ENCODE measurements at regions not wholly inside any gene's neighbourhood (a gene's known extent, or its start where the extent isn't known, plus 50 kb on each side); places are given as distances from the start of the nearest gene placed in this dataset.

- no peak overlapping the region for H3K27ac ChIP-seq (ENCODE audit: low read depth in 1 of 2, low read length in 2 of 2)
- no peaks in the 10 kb centered on the region for H3K36me3 ChIP-seq (ENCODE audit: insufficient read depth, low read length)
- POLR2A ChIA-PET, result no interaction called here
- Mint-ChIP-seq H3K4me1 (ENCODE audit: low read depth) (no peaks in the 10 kb centered on the region), H3K36me3 (ENCODE audit: low read depth) (no peaks in the 10 kb centered on the region), H3K4me3 (no peak overlapping the region), H3K27ac (no peak overlapping the region), H3K27me3 (no peaks in the 10 kb centered on the region), H3K9me3 (peaks cover 11% of the 10 kb centered on the region)
- no peaks in the 10 kb centered on the region for H3K4me1 ChIP-seq (ENCODE audit: insufficient read depth, low read length)
- H3K4me3 ChIP-seq (ENCODE audit: low read length), result no peak overlapping the region
- no peaks in the 10 kb centered on the region for H3K9me3 ChIP-seq (ENCODE audit: control insufficient read depth in 1 of 2, insufficient read depth in 1 of 2, low read length in 2 of 2)
- CTCF ChIA-PET, result no interaction called here
- no peak for TF ChIP-seq CTCF (IDR thresholded peaks at IDR 0.05)
- H3K27me3 ChIP-seq (ENCODE audit: control insufficient read depth in 1 of 2, insufficient read depth in 2 of 2, low read length in 2 of 2), result no peaks in the 10 kb centered on the region
- no peak for DNase-seq
- ATAC-seq (ENCODE audit: poor library complexity), result no peak
- intact Hi-C loops (cut with DNase I, micrococcal nuclease), result no loop called here
Measured at GRCh38 chr10:105757302-105757701, 1116.2 kb downstream of the SORCS3 start.

GRCh38 chr10:105756386-105756785 lies 1115.3 kb downstream of the SORCS3 start:
- Mint-ChIP-seq H3K36me3 (ENCODE audit: low read depth) (no peaks in the 10 kb centered on the region), H3K27me3 (no peaks in the 10 kb centered on the region), H3K4me1 (ENCODE audit: low read depth) (no peaks in the 10 kb centered on the region), H3K9me3 (peaks cover 8% of the 10 kb centered on the region), H3K27ac (no peak overlapping the region), H3K4me3 (no peak overlapping the region)
- ChIA-PET POLR2A (no interaction called here), CTCF (no interaction called here)
- Histone ChIP-seq H3K4me3 (ENCODE audit: low read length) (no peak overlapping the region), H3K27ac (ENCODE audit: low read depth in 1 of 2, low read length in 2 of 2) (no peak overlapping the region), H3K27me3 (ENCODE audit: control insufficient read depth in 1 of 2, insufficient read depth in 2 of 2, low read length in 2 of 2) (no peaks in the 10 kb centered on the region), H3K9me3 (ENCODE audit: control insufficient read depth in 1 of 2, insufficient read depth in 1 of 2, low read length in 2 of 2) (no peaks in the 10 kb centered on the region), H3K36me3 (ENCODE audit: insufficient read depth, low read length) (no peaks in the 10 kb centered on the region), H3K4me1 (ENCODE audit: insufficient read depth, low read length) (no peaks in the 10 kb centered on the region)
- intact Hi-C loops (cut with DNase I, micrococcal nuclease), result no loop called here
- ATAC-seq (ENCODE audit: poor library complexity) (no peak), DNase-seq (no peak)
- TF ChIP-seq CTCF (IDR thresholded peaks at IDR 0.05), result no peak

GRCh38 chr10:105751688-105752087 lies 1110.6 kb downstream of the SORCS3 start:
- H3K27ac ChIP-seq (ENCODE audit: low read depth in 1 of 2, low read length in 2 of 2), result no peak overlapping the region
- intact Hi-C loops (cut with DNase I, micrococcal nuclease), result no loop called here
- Mint-ChIP-seq H3K9me3 (peaks cover 4% of the 10 kb centered on the region), H3K4me1 (ENCODE audit: low read depth) (no peaks in the 10 kb centered on the region), H3K36me3 (ENCODE audit: low read depth) (no peaks in the 10 kb centered on the region), H3K4me3 (no peak overlapping the region), H3K27me3 (no peaks in the 10 kb centered on the region), H3K27ac (no peak overlapping the region)
- H3K4me1 ChIP-seq (ENCODE audit: insufficient read depth, low read length), result no peaks in the 10 kb centered on the region
- no peak for TF ChIP-seq CTCF (IDR thresholded peaks at IDR 0.05)
- ChIA-PET CTCF (no interaction called here), POLR2A (no interaction called here)
- no peak for ATAC-seq (ENCODE audit: poor library complexity)
- no peak for DNase-seq
- H3K4me3 ChIP-seq (ENCODE audit: low read length), result no peak overlapping the region
- H3K9me3 ChIP-seq (ENCODE audit: control insufficient read depth in 1 of 2, insufficient read depth in 1 of 2, low read length in 2 of 2), result no peaks in the 10 kb centered on the region
- H3K27me3 ChIP-seq (ENCODE audit: control insufficient read depth in 1 of 2, insufficient read depth in 2 of 2, low read length in 2 of 2), result no peaks in the 10 kb centered on the region
- H3K36me3 ChIP-seq (ENCODE audit: insufficient read depth, low read length), result no peaks in the 10 kb centered on the region
